ENCODE measurements at regions not wholly inside any gene's neighbourhood (a gene's known extent, or its start where the extent isn't known, plus 50 kb on each side); places are given as distances from the start of the nearest gene placed in this dataset.
"Not testable (repeated sequence)": the region's sequence is repeated elsewhere in the genome, so short reads cannot be mapped to it uniquely, and the experiment has no call there.

GRCh38 chr9:109993250-109993978, 213.4 kb downstream of the PALM2AKAP2 start:
- TF ChIP-seq CTCF (IDR thresholded peaks at IDR 0.05; ENCODE audit: control insufficient read depth, extremely low read depth, insufficient read depth), result no peak
- DNase-seq (ENCODE audit: low read depth), result no peak
- no peak overlapping the region for H3K4me3 ChIP-seq (ENCODE audit: low read depth, low read length)

GRCh38 chr9:109994141-109994540, 213.8 kb downstream of the C9orf152 start:
- no peak overlapping the region for H3K4me3 ChIP-seq (ENCODE audit: low read depth, low read length)
- no peak for DNase-seq (ENCODE audit: low read depth)
- no peak for TF ChIP-seq CTCF (IDR thresholded peaks at IDR 0.05; ENCODE audit: control insufficient read depth, extremely low read depth, insufficient read depth)

GRCh38 chr9:109996936-109997580, 210.9 kb downstream of the C9orf152 start:
- no peak for DNase-seq (ENCODE audit: low read depth)
- no peak overlapping the region for H3K4me3 ChIP-seq (ENCODE audit: low read depth, low read length)
- TF ChIP-seq CTCF (IDR thresholded peaks at IDR 0.05; ENCODE audit: control insufficient read depth, extremely low read depth, insufficient read depth), result no peak

- no peak for TF ChIP-seq CTCF (IDR thresholded peaks at IDR 0.05; ENCODE audit: control insufficient read depth, extremely low read depth, insufficient read depth)
- DNase-seq (ENCODE audit: low read depth), result no peak
- H3K4me3 ChIP-seq (ENCODE audit: low read depth, low read length), result no peak overlapping the region
These were observed 210.3 kb downstream of the C9orf152 start for GRCh38 chr9:109997682-109998081.

GRCh38 chr9:110005521-110005920, 202.4 kb downstream of the C9orf152 start:
- not testable (repeated sequence) for DNase-seq (ENCODE audit: low read depth); H3K4me3 ChIP-seq (ENCODE audit: low read depth, low read length)

- no peak for DNase-seq (ENCODE audit: low read depth)
- no peak overlapping the region for H3K4me3 ChIP-seq (ENCODE audit: low read depth, low read length)
- TF ChIP-seq CTCF (IDR thresholded peaks at IDR 0.05; ENCODE audit: control insufficient read depth, extremely low read depth, insufficient read depth), result no peak
These were observed 201.3 kb downstream of the C9orf152 start for GRCh38 chr9:110006657-110007056.

- TF ChIP-seq CTCF (IDR thresholded peaks at IDR 0.05; ENCODE audit: control insufficient read depth, extremely low read depth, insufficient read depth), result no peak
- DNase-seq (ENCODE audit: low read depth), result no peak
- H3K4me3 ChIP-seq (ENCODE audit: low read depth, low read length), result no peak overlapping the region
These were observed 200.3 kb downstream of the C9orf152 start for GRCh38 chr9:110007477-110008270.

Data from LNCaP clone FGC (cell line).